Astrocyte (in vitro differentiated cells and primary cell): ENCODE measurements at regions not wholly inside any gene's neighbourhood (a gene's known extent, or its start where the extent isn't known, plus 50 kb on each side); places are given as distances from the start of the nearest gene placed in this dataset.

Source experiments
- DNase-seq: peaks from one replicate; pipeline ENCODE4 v3.0.0-alpha.2; 2010; ENCODE audit warnings: low read depth
- FAIRE-seq: peaks from 2 replicates; lab custom pipeline; 2011; peaks lifted over from hg19 to GRCh38; lab: Jason Lieb, UNC
- H2AFZ ChIP-seq: 2 replicates; pipeline ENCODE4 v1.6.0; 2012; ENCODE audit warnings: low read depth, low read length, inconsistent platforms
- H3K27ac ChIP-seq: 2 replicates; pipeline ENCODE4 v1.5.1; 2011; ENCODE audit warnings: low read depth, low read length, inconsistent platforms
- H3K27me3 ChIP-seq: 2 replicates; pipeline ENCODE4 v1.6.0; 2011; ENCODE audit warnings: low read length, inconsistent platforms; ENCODE audit not compliant: insufficient read depth
- H3K36me3 ChIP-seq: 2 replicates; pipeline ENCODE4 v1.5.1; 2011; ENCODE audit warnings: low read length, inconsistent platforms; ENCODE audit not compliant: insufficient read depth
- H3K4me1 ChIP-seq: 2 replicates; pipeline ENCODE4 v1.5.1; 2011; ENCODE audit warnings: low read length, inconsistent platforms; ENCODE audit not compliant: insufficient read depth
- H3K4me2 ChIP-seq: 2 replicates; pipeline ENCODE4 v1.6.0; 2012; ENCODE audit warnings: low read length, inconsistent platforms
- H3K4me3 ChIP-seq: 2 replicates; pipeline ENCODE4 v1.5.1; 2011; ENCODE audit warnings: low read depth, mild to moderate bottlenecking, low read length, inconsistent platforms; ENCODE audit not compliant: insufficient read depth
- H3K79me2 ChIP-seq: 2 replicates; pipeline ENCODE4 v1.6.0; 2012; ENCODE audit warnings: mild to moderate bottlenecking, low read length, inconsistent platforms; ENCODE audit not compliant: insufficient read depth
- H3K9ac ChIP-seq: 2 replicates; pipeline ENCODE4 v1.6.0; 2012; ENCODE audit warnings: mild to moderate bottlenecking, low read length, inconsistent platforms
- H3K9me3 ChIP-seq: 2 replicates; pipeline ENCODE4 v1.5.1; 2012; ENCODE audit warnings: low read depth, mild to moderate bottlenecking, low read length, inconsistent platforms; ENCODE audit not compliant: insufficient read depth
- H4K20me1 ChIP-seq: 2 replicates; pipeline ENCODE4 v1.6.0; 2012; ENCODE audit warnings: low read length, inconsistent platforms; ENCODE audit not compliant: insufficient read depth
- H3K27ac Mint-ChIP-seq: one replicate; pipeline ENCODE4 v1.8.0; 2021; ENCODE audit warnings: mild to moderate bottlenecking, mixed read lengths; ENCODE audit not compliant: unreplicated experiment
- H3K27me3 Mint-ChIP-seq: one replicate; pipeline ENCODE4 v1.8.0; 2021; ENCODE audit warnings: low read depth, mixed read lengths; ENCODE audit not compliant: unreplicated experiment
- H3K36me3 Mint-ChIP-seq: one replicate; pipeline ENCODE4 v1.8.0; 2021; ENCODE audit warnings: low read depth, mixed read lengths; ENCODE audit not compliant: unreplicated experiment
- H3K4me1 Mint-ChIP-seq: one replicate; pipeline ENCODE4 v1.8.0; 2021; ENCODE audit warnings: low read depth, mixed read lengths; ENCODE audit not compliant: unreplicated experiment
- H3K4me3 Mint-ChIP-seq: one replicate; pipeline ENCODE4 v1.8.0; 2021; ENCODE audit warnings: mild to moderate bottlenecking, moderate library complexity, mixed read lengths; ENCODE audit not compliant: unreplicated experiment
- H3K9me3 Mint-ChIP-seq: one replicate; pipeline ENCODE4 v1.8.0; 2021; ENCODE audit warnings: mild to moderate bottlenecking, mixed read lengths; ENCODE audit not compliant: unreplicated experiment
- CTCF ChIP-seq: IDR thresholded peaks from 2 replicates; pipeline ENCODE4 v1.5.1; 2011; ENCODE audit warnings: low read depth, mild to moderate bottlenecking, inconsistent platforms, low read length, moderate library complexity; ENCODE audit not compliant: insufficient read depth
- EZH2 ChIP-seq: IDR thresholded peaks from 2 replicates; pipeline ENCODE4 v1.6.1; 2012; ENCODE audit warnings: mild to moderate bottlenecking, low read length, inconsistent platforms; ENCODE audit not compliant: insufficient read depth

GRCh38 chr1:218851586-218851985 is 322.1 kb upstream of the LYPLAL1 start:
- Histone ChIP-seq H3K27me3 (no peaks in the 10 kb centered on the region), H3K4me1 (peaks cover 4% of the 10 kb centered on the region), H3K27ac (no peak overlapping the region), H2AFZ (no peak overlapping the region), H3K4me2 (no peak overlapping the region), H3K9me3 (no peaks in the 10 kb centered on the region), H3K36me3 (no peaks in the 10 kb centered on the region), H3K79me2 (no peaks in the 10 kb centered on the region), H4K20me1 (no peaks in the 10 kb centered on the region), H3K9ac (no peak overlapping the region), H3K4me3 (no peak overlapping the region)
- FAIRE-seq, result no peak
- H3K4me1 Mint-ChIP-seq, result peaks cover 3% of the 10 kb centered on the region
- peaks cover 2% of the 10 kb centered on the region for H3K27me3 Mint-ChIP-seq
- DNase-seq, result peak; percentile 69
- no peaks in the 10 kb centered on the region for H3K9me3 Mint-ChIP-seq
- no peak overlapping the region for H3K4me3 Mint-ChIP-seq
- TF ChIP-seq CTCF (no peak), EZH2 (no peak)
- no peak overlapping the region for H3K27ac Mint-ChIP-seq
- no peaks in the 10 kb centered on the region for H3K36me3 Mint-ChIP-seq

- no peaks in the 10 kb centered on the region for H3K79me2 ChIP-seq
- no peak overlapping the region for H3K27ac ChIP-seq
- no peaks in the 10 kb centered on the region for H4K20me1 ChIP-seq
- H3K27me3 ChIP-seq, result no peaks in the 10 kb centered on the region
- FAIRE-seq, result no peak
- H3K36me3 ChIP-seq, result no peaks in the 10 kb centered on the region
- no peak overlapping the region for H3K4me3 Mint-ChIP-seq
- H3K27ac Mint-ChIP-seq, result no peak overlapping the region
- H3K9me3 Mint-ChIP-seq, result no peaks in the 10 kb centered on the region
- H3K27me3 Mint-ChIP-seq, result peaks cover 2% of the 10 kb centered on the region
- DNase-seq, result no peak
- peaks cover 3% of the 10 kb centered on the region for H3K4me1 Mint-ChIP-seq
- no peak overlapping the region for H3K4me2 ChIP-seq
- no peaks in the 10 kb centered on the region for H3K9me3 ChIP-seq
- no peaks in the 10 kb centered on the region for H3K36me3 Mint-ChIP-seq
- no peak overlapping the region for H3K4me3 ChIP-seq
- TF ChIP-seq EZH2 (no peak), CTCF (no peak)
- H3K4me1 ChIP-seq, result peaks cover 4% of the 10 kb centered on the region
- no peak overlapping the region for H2AFZ ChIP-seq
- H3K9ac ChIP-seq, result no peak overlapping the region
These were observed 321.2 kb upstream of the LYPLAL1 start for GRCh38 chr1:218852527-218852926.

GRCh38 chr1:218863987-218864386 is 309.7 kb upstream of the LYPLAL1 start:
- FAIRE-seq, result no peak
- H3K4me1 Mint-ChIP-seq, result peaks cover 19% of the 10 kb centered on the region
- no peak overlapping the region for H2AFZ ChIP-seq

More at GRCh38 chr1:218863987-218864386, 309.7 kb upstream of the LYPLAL1 start:
- peaks cover 5% of the 10 kb centered on the region for H3K4me1 ChIP-seq
- H4K20me1 ChIP-seq, result no peaks in the 10 kb centered on the region
- H3K36me3 ChIP-seq, result no peaks in the 10 kb centered on the region
- DNase-seq, result no peak
- Mint-ChIP-seq H3K27me3 (no peaks in the 10 kb centered on the region), H3K36me3 (no peaks in the 10 kb centered on the region), H3K27ac (no peak overlapping the region), H3K9me3 (no peaks in the 10 kb centered on the region), H3K4me3 (no peak overlapping the region)
- TF ChIP-seq CTCF (no peak), EZH2 (no peak)
- H3K4me3 ChIP-seq, result no peak overlapping the region
- H3K79me2 ChIP-seq, result no peaks in the 10 kb centered on the region
- no peak overlapping the region for H3K27ac ChIP-seq
- H3K9ac ChIP-seq, result no peak overlapping the region
- no peaks in the 10 kb centered on the region for H3K27me3 ChIP-seq
- H3K9me3 ChIP-seq, result no peaks in the 10 kb centered on the region
- no peak overlapping the region for H3K4me2 ChIP-seq
